Panc1 (cell line): ENCODE measurements at regions not wholly inside any gene's neighbourhood (a gene's known extent, or its start where the extent isn't known, plus 50 kb on each side); places are given as distances from the start of the nearest gene placed in this dataset.

Experiments used
- ATAC-seq: fragments of 200-7000 bp; cut with Tn5 transposase; 2 replicates; pipeline ENCODE4 v1.9.1; 2020; ENCODE audit warnings: mild to moderate bottlenecking, moderate library complexity
- BruUV-seq: library from RNA; stranded (reverse); fragments of 400-500 nt; replicated peaks from 2 replicates; lab custom pipeline; 2021; lab: Mats Ljungman, UMichigan
- CTCF ChIA-PET: fragments of 300-600 bp; sonication (Branson Sonifier 250); formaldehyde crosslinking; loops from one replicate; lab custom pipeline; 2022; ENCODE audit warnings: antibody characterized with exemption; lab: Charles Lee
- POLR2A ChIA-PET: fragments of 300-600 bp; sonication (Branson Sonifier 250); formaldehyde crosslinking; loops from one replicate; lab custom pipeline; 2022; ENCODE audit warnings: antibody characterized with exemption; lab: Charles Lee
- DNase-seq: peaks from one replicate; pipeline ENCODE4 v3.0.0-alpha.2; 2010; ENCODE audit warnings: low read depth, low spot score
- H3K27ac ChIP-seq: 2 replicates; pipeline ENCODE4 v1.5.1; 2011; ENCODE audit warnings: mild to moderate bottlenecking, low read length, inconsistent platforms
- H3K27me3 ChIP-seq: fragments of 200-500 bp; sonication (Bioruptor generic); 2 replicates; pipeline ENCODE4 v1.6.0; 2014; ENCODE audit warnings: low read length, inconsistent platforms; ENCODE audit not compliant: control insufficient read depth, insufficient read depth
- H3K36me3 ChIP-seq: fragments of 200-500 bp; sonication (Bioruptor generic); 2 replicates; pipeline ENCODE4 v1.5.1; 2014; ENCODE audit warnings: inconsistent platforms, mild to moderate bottlenecking, low read length, moderate library complexity; ENCODE audit not compliant: control insufficient read depth, insufficient read depth
- H3K4me1 ChIP-seq: 2 replicates; pipeline ENCODE4 v1.5.1; 2011; ENCODE audit warnings: inconsistent platforms, mild to moderate bottlenecking, low read length, moderate library complexity; ENCODE audit not compliant: control insufficient read depth, insufficient read depth
- H3K4me3 ChIP-seq, 2 experiments: 2 replicates each; pipeline ENCODE4 v1.5.1; 2011 to 2012; ENCODE audit warnings: low read depth in 2 of 2, low read length in 2 of 2, mild to moderate bottlenecking in 2 of 2, inconsistent platforms in 1 of 2, moderate library complexity in 1 of 2
- H3K9me3 ChIP-seq: fragments of 200-500 bp; sonication (Bioruptor generic); 2 replicates; pipeline ENCODE4 v1.5.1; 2014; ENCODE audit warnings: low read depth, mild to moderate bottlenecking, inconsistent platforms, low read length, moderate library complexity; ENCODE audit not compliant: control insufficient read depth, insufficient read depth
- POLR2AphosphoS5 ChIP-seq: IDR thresholded peaks from 2 replicates; pipeline ENCODE4 v1.6.1; 2012; ENCODE audit warnings: mild to moderate bottlenecking, low read depth, low read length, moderate library complexity
- SIN3A ChIP-seq: IDR thresholded peaks from 2 replicates; pipeline ENCODE4 v1.6.1; 2012; ENCODE audit warnings: low read depth, mild to moderate bottlenecking, low read length, moderate library complexity, borderline replicate concordance; ENCODE audit not compliant: insufficient read depth
- TCF7L2 ChIP-seq: IDR thresholded peaks from 2 replicates; pipeline ENCODE4 v1.6.1; 2011; ENCODE audit warnings: mild to moderate bottlenecking, low read depth, low read length, inconsistent platforms
- in situ Hi-C: cut with HindIII; loops from 2 replicates; pipeline ENCODE4 v1.10.0; 2016; ENCODE audit warnings: low sequenced_read_pairs, low pct_unique_long_range_greater_than_20kb
- intact Hi-C: fragments of 100-400 bp; cut with micrococcal nuclease; formaldehyde crosslinking; loops from one replicate; pipeline ENCODE4 v1.10.0; 2022; ENCODE audit not compliant: unreplicated experiment
- TF ChIP-seq, protein P1 (sequence below), 2 experiments: IDR thresholded peaks; 2 replicates each; pipeline ENCODE4 v1.6.1; 2011 to 2012; ENCODE audit warnings: low read depth in 2 of 2, control low read depth in 1 of 2, low read length in 1 of 2, mild to moderate bottlenecking in 1 of 2, moderate library complexity in 1 of 2; ENCODE audit not compliant: insufficient read depth in 1 of 2
- TF ChIP-seq, protein P2 (sequence below): fragments of 450-650 bp; IDR thresholded peaks from 2 replicates; pipeline ENCODE4 v1.5.1; 2017; ENCODE audit warnings: mild to moderate bottlenecking

DNA sequence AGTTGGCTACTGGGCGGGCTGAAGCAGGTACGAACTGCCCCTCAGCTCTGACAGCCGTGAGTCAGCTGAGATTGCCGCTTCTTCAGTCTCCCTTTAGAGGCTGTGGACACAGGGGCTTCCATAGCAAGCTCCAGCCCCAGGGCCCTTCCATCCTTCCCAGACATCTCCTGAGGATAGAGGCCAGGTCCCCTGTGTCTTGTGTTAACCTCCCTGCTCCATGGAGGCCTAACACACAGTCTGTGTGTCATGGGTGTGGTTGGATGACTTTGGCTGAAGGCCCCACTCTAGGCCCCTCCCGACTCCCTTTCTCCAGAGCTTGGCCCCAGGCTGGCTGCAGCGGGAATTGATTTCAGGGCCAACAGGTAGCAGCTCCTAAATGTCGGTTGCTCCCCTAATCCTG is 116.1 kb upstream of the TLE3 start:
- H3K27me3 ChIP-seq = no peaks in the 10 kb centered on the region
- no peak for ATAC-seq
- no peaks in the 10 kb centered on the region for H3K4me1 ChIP-seq
- intact Hi-C loops = no loop called here
- no TSS peak for BruUV-seq
- in situ Hi-C loops = no loop called here
- no peaks in the 10 kb centered on the region for H3K36me3 ChIP-seq
- H3K27ac ChIP-seq = no peak overlapping the region
- no peak for TF ChIP-seq POLR2AphosphoS5
- TF ChIP-seq, protein P1, sequence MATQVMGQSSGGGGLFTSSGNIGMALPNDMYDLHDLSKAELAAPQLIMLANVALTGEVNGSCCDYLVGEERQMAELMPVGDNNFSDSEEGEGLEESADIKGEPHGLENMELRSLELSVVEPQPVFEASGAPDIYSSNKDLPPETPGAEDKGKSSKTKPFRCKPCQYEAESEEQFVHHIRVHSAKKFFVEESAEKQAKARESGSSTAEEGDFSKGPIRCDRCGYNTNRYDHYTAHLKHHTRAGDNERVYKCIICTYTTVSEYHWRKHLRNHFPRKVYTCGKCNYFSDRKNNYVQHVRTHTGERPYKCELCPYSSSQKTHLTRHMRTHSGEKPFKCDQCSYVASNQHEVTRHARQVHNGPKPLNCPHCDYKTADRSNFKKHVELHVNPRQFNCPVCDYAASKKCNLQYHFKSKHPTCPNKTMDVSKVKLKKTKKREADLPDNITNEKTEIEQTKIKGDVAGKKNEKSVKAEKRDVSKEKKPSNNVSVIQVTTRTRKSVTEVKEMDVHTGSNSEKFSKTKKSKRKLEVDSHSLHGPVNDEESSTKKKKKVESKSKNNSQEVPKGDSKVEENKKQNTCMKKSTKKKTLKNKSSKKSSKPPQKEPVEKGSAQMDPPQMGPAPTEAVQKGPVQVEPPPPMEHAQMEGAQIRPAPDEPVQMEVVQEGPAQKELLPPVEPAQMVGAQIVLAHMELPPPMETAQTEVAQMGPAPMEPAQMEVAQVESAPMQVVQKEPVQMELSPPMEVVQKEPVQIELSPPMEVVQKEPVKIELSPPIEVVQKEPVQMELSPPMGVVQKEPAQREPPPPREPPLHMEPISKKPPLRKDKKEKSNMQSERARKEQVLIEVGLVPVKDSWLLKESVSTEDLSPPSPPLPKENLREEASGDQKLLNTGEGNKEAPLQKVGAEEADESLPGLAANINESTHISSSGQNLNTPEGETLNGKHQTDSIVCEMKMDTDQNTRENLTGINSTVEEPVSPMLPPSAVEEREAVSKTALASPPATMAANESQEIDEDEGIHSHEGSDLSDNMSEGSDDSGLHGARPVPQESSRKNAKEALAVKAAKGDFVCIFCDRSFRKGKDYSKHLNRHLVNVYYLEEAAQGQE (IDR thresholded peaks at IDR 0.05; ENCODE audit: insufficient read depth in 1 of 2, low read depth in 2 of 2, low read length in 1 of 2) = no peak
- TF ChIP-seq TCF7L2 = no peak
- TF ChIP-seq, protein P2, sequence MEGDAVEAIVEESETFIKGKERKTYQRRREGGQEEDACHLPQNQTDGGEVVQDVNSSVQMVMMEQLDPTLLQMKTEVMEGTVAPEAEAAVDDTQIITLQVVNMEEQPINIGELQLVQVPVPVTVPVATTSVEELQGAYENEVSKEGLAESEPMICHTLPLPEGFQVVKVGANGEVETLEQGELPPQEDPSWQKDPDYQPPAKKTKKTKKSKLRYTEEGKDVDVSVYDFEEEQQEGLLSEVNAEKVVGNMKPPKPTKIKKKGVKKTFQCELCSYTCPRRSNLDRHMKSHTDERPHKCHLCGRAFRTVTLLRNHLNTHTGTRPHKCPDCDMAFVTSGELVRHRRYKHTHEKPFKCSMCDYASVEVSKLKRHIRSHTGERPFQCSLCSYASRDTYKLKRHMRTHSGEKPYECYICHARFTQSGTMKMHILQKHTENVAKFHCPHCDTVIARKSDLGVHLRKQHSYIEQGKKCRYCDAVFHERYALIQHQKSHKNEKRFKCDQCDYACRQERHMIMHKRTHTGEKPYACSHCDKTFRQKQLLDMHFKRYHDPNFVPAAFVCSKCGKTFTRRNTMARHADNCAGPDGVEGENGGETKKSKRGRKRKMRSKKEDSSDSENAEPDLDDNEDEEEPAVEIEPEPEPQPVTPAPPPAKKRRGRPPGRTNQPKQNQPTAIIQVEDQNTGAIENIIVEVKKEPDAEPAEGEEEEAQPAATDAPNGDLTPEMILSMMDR = no peak
- TF ChIP-seq SIN3A = no peak
- no peak for DNase-seq
- H3K4me3 ChIP-seq = no peak overlapping the region
- ChIA-PET CTCF (no interaction called here), POLR2A (no interaction called here)
- H3K9me3 ChIP-seq = no peaks in the 10 kb centered on the region

DNA sequence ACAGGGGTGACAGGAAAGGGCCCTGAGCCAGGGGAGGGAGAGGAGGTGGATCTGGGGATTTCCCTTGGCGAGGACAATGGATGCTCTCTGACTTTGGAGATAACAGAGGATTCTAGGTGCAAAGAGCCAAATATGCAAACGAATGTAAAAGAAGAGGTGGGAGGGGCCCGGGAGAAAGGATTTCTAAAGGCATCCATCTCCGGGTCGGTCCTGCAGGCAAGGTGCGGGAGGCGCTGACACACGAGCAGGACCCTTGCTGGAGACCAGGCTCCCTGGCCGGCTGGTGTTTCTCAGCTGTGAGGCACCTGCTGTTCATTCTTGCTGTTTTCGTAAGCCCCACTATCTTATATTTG is 115.2 kb upstream of the TLE3 start:
- in situ Hi-C loops (no loop called here), intact Hi-C loops (no loop called here)
- ChIA-PET CTCF (no interaction called here), POLR2A (no interaction called here)
- DNase-seq (no peak), ATAC-seq (no peak)
- no TSS peak for BruUV-seq
- TF ChIP-seq TCF7L2 = no peak
- TF ChIP-seq POLR2AphosphoS5 = no peak
- TF ChIP-seq, protein P1 (IDR thresholded peaks at IDR 0.05; ENCODE audit: insufficient read depth in 1 of 2, low read depth in 2 of 2, low read length in 1 of 2) = no peak
- no peak for TF ChIP-seq SIN3A
- TF ChIP-seq, protein P2 = no peak
- H3K36me3 ChIP-seq = no peaks in the 10 kb centered on the region
- H3K4me1 ChIP-seq = no peaks in the 10 kb centered on the region
- H3K9me3 ChIP-seq = no peaks in the 10 kb centered on the region
- no peak overlapping the region for H3K27ac ChIP-seq
- H3K27me3 ChIP-seq = no peaks in the 10 kb centered on the region
- H3K4me3 ChIP-seq = no peak overlapping the region
